ENCODE measurements at regions not wholly inside any gene's neighbourhood (a gene's known extent, or its start where the extent isn't known, plus 50 kb on each side); places are given as distances from the start of the nearest gene placed in this dataset.
"Not testable (repeated sequence)": the region's sequence is repeated elsewhere in the genome, so short reads cannot be mapped to it uniquely, and the experiment has no call there.

GRCh38 chr4:58871509-58871908 lies 1761.3 kb upstream of the IGFBP7 start:
- no peak for DNase-seq

GRCh38 chr4:58849026-58849425 lies 1738.8 kb upstream of the IGFBP7 start:
- no peak for DNase-seq

- DNase-seq = no peak
These were observed 1733.3 kb upstream of the IGFBP7 start for GRCh38 chr4:58843455-58843854.

GRCh38 chr4:58833126-58833525 lies 1722.9 kb upstream of the IGFBP7 start:
- no peak for DNase-seq

- no peak for DNase-seq
These were observed 1715.1 kb upstream of the IGFBP7 start for GRCh38 chr4:58825278-58825677.

- not testable (repeated sequence) for DNase-seq
These were observed 1708.4 kb upstream of the IGFBP7 start for GRCh38 chr4:58818560-58818959.

- no peak for DNase-seq
These were observed 1699.8 kb upstream of the IGFBP7 start for GRCh38 chr4:58809948-58810347.

GRCh38 chr4:58809366-58809765 lies 1699.2 kb upstream of the IGFBP7 start:
- no peak for DNase-seq

- no peak for DNase-seq
These were observed 1698.6 kb upstream of the IGFBP7 start for GRCh38 chr4:58808817-58809216.

- no peak for DNase-seq
These were observed 1697.8 kb upstream of the IGFBP7 start for GRCh38 chr4:58807843-58808615.

GRCh38 chr4:58776627-58777026 lies 1666.4 kb upstream of the IGFBP7 start:
- DNase-seq = no peak

GRCh38 chr4:58767598-58767997 lies 1657.4 kb upstream of the IGFBP7 start:
- no peak for DNase-seq

GRCh38 chr4:58766763-58767162 lies 1656.6 kb upstream of the IGFBP7 start:
- DNase-seq = no peak

- no peak for DNase-seq
These were observed 1651.4 kb upstream of the IGFBP7 start for GRCh38 chr4:58761563-58761962.

- DNase-seq = no peak
These were observed 1650.6 kb upstream of the IGFBP7 start for GRCh38 chr4:58760737-58761136.

- DNase-seq = no peak
These were observed 1649.9 kb upstream of the IGFBP7 start for GRCh38 chr4:58760100-58760499.

- DNase-seq = no peak
These were observed 1639.0 kb upstream of the IGFBP7 start for GRCh38 chr4:58749206-58749605.

GRCh38 chr4:58740897-58741296 lies 1630.7 kb upstream of the IGFBP7 start:
- DNase-seq = no peak

- no peak for DNase-seq
These were observed 1629.1 kb upstream of the IGFBP7 start for GRCh38 chr4:58739275-58739674.

- DNase-seq = no peak
These were observed 1628.2 kb upstream of the IGFBP7 start for GRCh38 chr4:58738375-58738774.

- no peak for DNase-seq
These were observed 1624.0 kb upstream of the IGFBP7 start for GRCh38 chr4:58734030-58734674.

- no peak for DNase-seq
These were observed 1622.8 kb upstream of the IGFBP7 start for GRCh38 chr4:58732973-58733372.

GRCh38 chr4:58723954-58724353 lies 1613.8 kb upstream of the IGFBP7 start:
- DNase-seq = peak in 1 of 58 donors; percentile 3

All from anterior cingulate cortex (tissue), 58 donors.